ENCODE measurements at regions not wholly inside any gene's neighbourhood (a gene's known extent, or its start where the extent isn't known, plus 50 kb on each side); places are given as distances from the start of the nearest gene placed in this dataset.

DNA sequence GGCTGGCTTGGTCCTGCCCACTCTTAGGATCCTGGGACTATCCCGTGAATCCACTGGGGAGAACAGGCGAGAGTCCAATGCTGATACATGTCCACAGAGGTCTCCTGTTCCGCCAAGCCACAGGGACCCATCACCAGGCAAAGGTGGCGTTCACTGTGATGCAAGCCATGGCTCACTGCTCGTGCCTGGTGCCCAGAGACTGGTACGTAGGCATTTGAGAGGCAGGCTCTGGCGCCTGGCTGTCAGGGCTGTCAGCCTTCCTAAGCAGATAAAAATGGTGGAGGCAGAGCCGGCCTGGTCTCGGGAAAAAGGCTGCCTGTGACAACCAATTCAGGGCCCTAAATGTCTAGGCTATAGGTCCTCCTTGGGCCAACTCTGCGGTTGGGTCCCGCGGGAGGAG, 2329.0 kb downstream of the TP53TG3F start:
- no peak overlapping the region for H2BK12ac ChIP-seq (ENCODE audit: insufficient read length, low read depth, low read length)
- no CpG with 5 or more reads among the region's 12 CpGs for WGBS (ENCODE audit: extremely low coverage, insufficient read length, low lambda C conversion rate)

More for the DNA sequence above, 2329.0 kb downstream of the TP53TG3F start:
- no peak overlapping the region for H4K8ac ChIP-seq (replicated peaks; ENCODE audit: insufficient read length, low read depth, low read length)
- H2BK120ac ChIP-seq (ENCODE audit: low read depth, low read length, poor library complexity, severe bottlenecking): no peak overlapping the region
- no peaks in the 10 kb centered on the region for H4K20me1 ChIP-seq (ENCODE audit: control insufficient read depth, insufficient read depth, insufficient read length)
- H2AK5ac ChIP-seq (ENCODE audit: insufficient read length, low read length): no peak overlapping the region
- H2BK15ac ChIP-seq (ENCODE audit: low read depth, low read length): no peak overlapping the region
- no peak overlapping the region for H4K5ac ChIP-seq (ENCODE audit: insufficient read length, low read depth, low read length)
- H3K27ac ChIP-seq (ENCODE audit: insufficient read length, low read depth, low read length): no peak overlapping the region
- H3K27ac Mint-ChIP-seq: no peak overlapping the region
- no peak overlapping the region for H3K9ac ChIP-seq (ENCODE audit: extremely low read depth, insufficient read length, low read length)
- peaks cover 96 to 97% of the 10 kb centered on the region in 2 experiments for H3K9me3 Mint-ChIP-seq
- no peaks in the 10 kb centered on the region for H3K27me3 ChIP-seq (ENCODE audit: insufficient read depth, low read length)
- no peak overlapping the region for H3T11ph ChIP-seq (ENCODE audit: low read length)
- H3K4me3 Mint-ChIP-seq: no peak overlapping the region
- no peak overlapping the region for H2BK5ac ChIP-seq (ENCODE audit: insufficient read length, low read length)
- no peak overlapping the region for H3K4ac ChIP-seq (ENCODE audit: low read depth, low read length)
- no peak overlapping the region for H2AFZ ChIP-seq (ENCODE audit: low read length)
- no peak overlapping the region for H3K4me2 ChIP-seq (ENCODE audit: insufficient read depth, insufficient read length, low read length)
- H3K36me3 Mint-ChIP-seq (ENCODE audit: insufficient read depth in 1 of 3, low read depth in 3 of 3): peaks cover 4 to 27% (median 8%) of the 10 kb centered on the region in 3 experiments; a peak in 6 of 7 replicates
- no peaks in the 10 kb centered on the region for H3K4me1 ChIP-seq (ENCODE audit: insufficient read depth, low read length)
- H3K18ac ChIP-seq (ENCODE audit: insufficient read length, low read depth, low read length): no peak overlapping the region
- H2BK20ac ChIP-seq (ENCODE audit: low read depth, low read length, poor library complexity, severe bottlenecking): no peak overlapping the region
- no peak overlapping the region for H3K23ac ChIP-seq (ENCODE audit: insufficient read length, low read depth, low read length)
- no peak for DNase-seq
- TF ChIP-seq, protein P1, sequence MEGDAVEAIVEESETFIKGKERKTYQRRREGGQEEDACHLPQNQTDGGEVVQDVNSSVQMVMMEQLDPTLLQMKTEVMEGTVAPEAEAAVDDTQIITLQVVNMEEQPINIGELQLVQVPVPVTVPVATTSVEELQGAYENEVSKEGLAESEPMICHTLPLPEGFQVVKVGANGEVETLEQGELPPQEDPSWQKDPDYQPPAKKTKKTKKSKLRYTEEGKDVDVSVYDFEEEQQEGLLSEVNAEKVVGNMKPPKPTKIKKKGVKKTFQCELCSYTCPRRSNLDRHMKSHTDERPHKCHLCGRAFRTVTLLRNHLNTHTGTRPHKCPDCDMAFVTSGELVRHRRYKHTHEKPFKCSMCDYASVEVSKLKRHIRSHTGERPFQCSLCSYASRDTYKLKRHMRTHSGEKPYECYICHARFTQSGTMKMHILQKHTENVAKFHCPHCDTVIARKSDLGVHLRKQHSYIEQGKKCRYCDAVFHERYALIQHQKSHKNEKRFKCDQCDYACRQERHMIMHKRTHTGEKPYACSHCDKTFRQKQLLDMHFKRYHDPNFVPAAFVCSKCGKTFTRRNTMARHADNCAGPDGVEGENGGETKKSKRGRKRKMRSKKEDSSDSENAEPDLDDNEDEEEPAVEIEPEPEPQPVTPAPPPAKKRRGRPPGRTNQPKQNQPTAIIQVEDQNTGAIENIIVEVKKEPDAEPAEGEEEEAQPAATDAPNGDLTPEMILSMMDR (conservative IDR thresholded peaks at IDR 0.05): no peak
- H3K79me2 ChIP-seq (ENCODE audit: insufficient read depth, low read length): no peaks in the 10 kb centered on the region
- H3K79me1 ChIP-seq (ENCODE audit: insufficient read depth, low read depth, low read length, poor library complexity, severe bottlenecking): no peaks in the 10 kb centered on the region
- H3K9me3 ChIP-seq (ENCODE audit: control insufficient read depth, low read depth, low read length): peaks cover 85% of the 10 kb centered on the region
- H3K27me3 Mint-ChIP-seq (ENCODE audit: low read depth): no peaks in the 10 kb centered on the region; the same call in 1 of the 2 replicates
- no peak overlapping the region for H3K14ac ChIP-seq (ENCODE audit: insufficient read depth, low read length)
- H3K4me1 Mint-ChIP-seq: no peaks in the 10 kb centered on the region
- H4K91ac ChIP-seq (ENCODE audit: insufficient read length, low read depth, low read length): no peak overlapping the region
- no peak overlapping the region for H3K56ac ChIP-seq (ENCODE audit: insufficient read length, low read depth, low read length)
- no peaks in the 10 kb centered on the region for H3K23me2 ChIP-seq (ENCODE audit: insufficient read length, low read depth, low read length, poor library complexity, severe bottlenecking)

All from H9 (cell line).